SK-N-SH (cell line): ENCODE measurements at regions not wholly inside any gene's neighbourhood (a gene's known extent, or its start where the extent isn't known, plus 50 kb on each side); places are given as distances from the start of the nearest gene placed in this dataset.

Experiments
- CTCF ChIA-PET: fragments of 300-600, 350-600 bp; formaldehyde crosslinking; extraction: SDS; loops from one replicate; lab custom pipeline; 2021; lab: Yijun Ruan, JAX
- POLR2A ChIA-PET: fragments of 350-600 bp; sonication (Branson Sonifier 250); formaldehyde crosslinking; extraction: SDS; loops from one replicate; lab custom pipeline; 2020; ENCODE audit warnings: antibody characterized with exemption, inconsistent platforms; lab: Yijun Ruan, JAX
- DNase-seq: peaks from one replicate; pipeline ENCODE4 v3.0.0; 2012
- H2AFZ ChIP-seq: fragments of 200-600 bp; sonication (generic); 2 replicates; pipeline ENCODE4 v1.8.1; 2016; ENCODE audit warnings: antibody characterized with exemption, mild to moderate bottlenecking, low read depth
- H3F3A ChIP-seq: fragments of 200-600 bp; sonication (generic); replicated peaks from 2 replicates; pipeline ENCODE3; 2016; ENCODE audit warnings: antibody characterized with exemption, mild to moderate bottlenecking; ENCODE audit not compliant: insufficient read depth
- H3K27ac ChIP-seq, 2 experiments: fragments of 200-500 bp in 1 of 2; fragments of 200-600 bp in 1 of 2; sonication (Bioruptor generic) in 1 of 2; sonication (generic), shearing (Covaris generic) in 1 of 2; 2 replicates each; pipeline versions ENCODE4 v1.5.1 to v1.6.1; 2014 to 2016; ENCODE audit warnings: low read depth in 2 of 2, inconsistent platforms in 1 of 2, low read length in 1 of 2, mild to moderate bottlenecking in 1 of 2, mixed read lengths in 1 of 2
- H3K27me3 ChIP-seq: fragments of 200-600 bp; sonication (generic), shearing (Covaris generic); 2 replicates; pipeline ENCODE4 v1.6.1; 2016; ENCODE audit warnings: mixed run types; ENCODE audit not compliant: insufficient read depth
- H3K36me3 ChIP-seq, 2 experiments: fragments of 200-500 bp in 1 of 2; fragments of 200-600 bp in 1 of 2; sonication (Bioruptor generic) in 1 of 2; sonication (generic) in 1 of 2; replicated peaks in 1 of 2; 2 replicates each; pipeline versions ENCODE3 to v1.5.1; 2014 to 2016; ENCODE audit warnings: low read length in 1 of 2, mild to moderate bottlenecking in 1 of 2; ENCODE audit not compliant: insufficient read depth in 2 of 2, control insufficient read depth in 1 of 2
- H3K4me1 ChIP-seq, 2 experiments: fragments of 200-500 bp in 1 of 2; fragments of 200-600 bp in 1 of 2; sonication (Bioruptor generic) in 1 of 2; sonication (generic), shearing (Covaris generic) in 1 of 2; 2 replicates each; pipeline versions ENCODE4 v1.5.1 to v1.6.1; 2014 to 2016; ENCODE audit warnings: low read depth in 1 of 2, low read length in 1 of 2, mixed run types in 1 of 2; ENCODE audit not compliant: insufficient read depth in 2 of 2, control insufficient read depth in 1 of 2
- H3K4me2 ChIP-seq: fragments of 200-600 bp; sonication (generic), shearing (Covaris generic); 2 replicates; pipeline ENCODE4 v1.6.1; 2017; ENCODE audit warnings: mixed run types
- H3K4me3 ChIP-seq, 2 experiments: fragments of 200-500 bp in 1 of 2; fragments of 200-600 bp in 1 of 2; sonication (Bioruptor generic) in 1 of 2; sonication (generic), shearing (Covaris generic) in 1 of 2; 2 replicates each; pipeline versions ENCODE4 v1.5.1 to v1.8.1; 2014 to 2016; ENCODE audit warnings: low read depth in 2 of 2, inconsistent platforms in 1 of 2, low read length in 1 of 2, mild to moderate bottlenecking in 1 of 2, mixed read lengths in 1 of 2, moderate library complexity in 1 of 2
- H3K79me2 ChIP-seq: fragments of 200-600 bp; sonication (generic); 2 replicates; pipeline ENCODE4 v1.8.1; 2017; ENCODE audit warnings: mild to moderate bottlenecking; ENCODE audit not compliant: insufficient read depth
- H3K9ac ChIP-seq: fragments of 200-600 bp; sonication (generic); 2 replicates; pipeline ENCODE4 v1.6.1; 2017; ENCODE audit warnings: mixed run types
- H3K9me2 ChIP-seq: fragments of 200-600 bp; sonication (generic); 2 replicates; pipeline ENCODE4 v1.6.1; 2017; ENCODE audit warnings: mixed run types
- H3K9me3 ChIP-seq: fragments of 200-600 bp; sonication (generic); 2 replicates; pipeline ENCODE4 v1.6.1; 2017; ENCODE audit warnings: mixed run types, mild to moderate bottlenecking, moderate library complexity
- H4K20me1 ChIP-seq: fragments of 200-600 bp; sonication (generic); 2 replicates; pipeline ENCODE4 v1.6.1; 2017; ENCODE audit warnings: mild to moderate bottlenecking, mixed run types; ENCODE audit not compliant: insufficient read depth
- CHD2 ChIP-seq: fragments of 150-350 bp; IDR thresholded peaks from 2 replicates; pipeline ENCODE4 v1.6.1; 2018; ENCODE audit warnings: low read length; ENCODE audit not compliant: partially characterized antibody
- ELF1 ChIP-seq: IDR thresholded peaks from 2 replicates; pipeline ENCODE4 v1.4.0; 2012
- FOSL2 ChIP-seq: IDR thresholded peaks from 2 replicates; pipeline ENCODE4 v1.4.0; 2012; ENCODE audit warnings: low read depth, mild to moderate bottlenecking, moderate library complexity, borderline replicate concordance
- GABPA ChIP-seq: IDR thresholded peaks from 2 replicates; pipeline ENCODE4 v1.4.0; 2012; ENCODE audit warnings: low read depth, mild to moderate bottlenecking
- JUND ChIP-seq: IDR thresholded peaks from 2 replicates; pipeline ENCODE4 v1.4.0; 2012
- MXI1 ChIP-seq: IDR thresholded peaks from 2 replicates; pipeline ENCODE4 v1.6.1; 2012; ENCODE audit warnings: mild to moderate bottlenecking, low read depth, low read length, improper control_type of control experiment
- POLR2AphosphoS5 ChIP-seq: IDR thresholded peaks from 2 replicates; pipeline ENCODE4 v1.6.1; 2012; ENCODE audit warnings: low read depth, low read length
- RAD21 ChIP-seq: IDR thresholded peaks from 2 replicates; pipeline ENCODE4 v1.6.1; 2012; ENCODE audit warnings: mild to moderate bottlenecking, low read length
- RXRA ChIP-seq: IDR thresholded peaks from 2 replicates; pipeline ENCODE4 v1.4.0; 2012; ENCODE audit warnings: low read depth, mild to moderate bottlenecking, borderline replicate concordance
- SIN3A ChIP-seq: IDR thresholded peaks from 2 replicates; pipeline ENCODE4 v1.6.1; 2012; ENCODE audit warnings: low read depth, mild to moderate bottlenecking, low read length, moderate library complexity, borderline replicate concordance
- SMC3 ChIP-seq: IDR thresholded peaks from 2 replicates; pipeline ENCODE4 v1.6.1; 2012; ENCODE audit warnings: low read depth, low read length, improper control_type of control experiment
- TCF12 ChIP-seq: IDR thresholded peaks from 2 replicates; pipeline ENCODE4 v1.4.0; 2012
- WGBS: methylation state at CpG from one replicate; pipeline ENCODE4 v1.1.6; 2017; ENCODE audit warnings: low lambda C conversion rate; 5-methylcytosine and 5-hydroxymethylcytosine counted together
- TF ChIP-seq, protein P1 (sequence below): fragments of 150-350 bp; IDR thresholded peaks from 2 replicates; pipeline ENCODE4 v1.6.1; 2016; ENCODE audit warnings: mild to moderate bottlenecking, low read depth, low read length
- TF ChIP-seq, protein P2 (sequence below): IDR thresholded peaks from 2 replicates; pipeline ENCODE4 v1.6.1; 2012; ENCODE audit warnings: mild to moderate bottlenecking, low read depth, low read length, moderate library complexity
- TF ChIP-seq, protein P3 (sequence below): fragments of 150-350 bp; IDR thresholded peaks from 2 replicates; pipeline ENCODE4 v1.6.1; 2017; ENCODE audit warnings: antibody characterized with exemption, low read length, low read depth, borderline replicate concordance
- TF ChIP-seq, protein P4 (sequence below): IDR thresholded peaks from 2 replicates; pipeline ENCODE4 v1.4.0; 2012; ENCODE audit warnings: low read depth
- TF ChIP-seq, protein P5 (sequence below): IDR thresholded peaks from 2 replicates; pipeline ENCODE4 v1.4.0; 2012; ENCODE audit warnings: low read depth, borderline replicate concordance

DNA sequence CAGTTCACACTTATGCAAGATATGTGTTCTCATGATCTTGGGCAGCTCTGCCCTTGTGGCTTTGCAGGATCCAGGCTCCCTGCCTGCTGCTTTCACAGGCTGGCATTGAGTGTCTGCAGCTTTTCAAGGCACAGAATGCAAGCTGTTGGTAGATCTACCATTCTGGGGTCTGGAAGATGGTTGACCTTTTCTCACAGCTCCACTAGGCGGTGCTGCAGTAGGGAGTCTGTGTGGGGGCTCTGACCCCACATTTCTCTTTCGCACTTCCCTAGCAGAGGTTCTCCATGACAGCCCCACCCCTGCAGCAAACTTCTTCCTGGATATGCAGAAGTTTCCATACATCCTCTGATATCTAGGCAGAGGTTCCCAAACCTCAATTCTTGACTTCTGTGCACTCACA, 500.5 kb downstream of the BRINP3 start:
- CTCF ChIA-PET: no interaction called here
- Histone ChIP-seq H3K9me2 (no peaks in the 10 kb centered on the region), H3K4me1 (no peaks in the 10 kb centered on the region), H3K27me3 (no peaks in the 10 kb centered on the region), H3K27ac (no peak overlapping the region), H3F3A (no peaks in the 10 kb centered on the region), H3K9me3 (no peaks in the 10 kb centered on the region; the same call in 1 of the 2 replicates), H2AFZ (no peak overlapping the region), H3K9ac (no peak overlapping the region), H3K4me2 (no peak overlapping the region), H4K20me1 (no peaks in the 10 kb centered on the region), H3K36me3 (no peaks in the 10 kb centered on the region), H3K79me2 (no peaks in the 10 kb centered on the region), H3K4me3 (no peak overlapping the region)
- POLR2A ChIA-PET: no interaction called here
- 75% methylated on average over 2 of the region's 2 CpGs for WGBS
- DNase-seq: no peak
- TF ChIP-seq JUND (no peak), ELF1 (no peak), CHD2 (no peak), GABPA (no peak), SMC3 (no peak), RAD21 (no peak), RXRA (no peak), MXI1 (no peak), TCF12 (no peak), SIN3A (no peak), FOSL2 (no peak), POLR2AphosphoS5 (no peak)
- TF ChIP-seq, protein P1, sequence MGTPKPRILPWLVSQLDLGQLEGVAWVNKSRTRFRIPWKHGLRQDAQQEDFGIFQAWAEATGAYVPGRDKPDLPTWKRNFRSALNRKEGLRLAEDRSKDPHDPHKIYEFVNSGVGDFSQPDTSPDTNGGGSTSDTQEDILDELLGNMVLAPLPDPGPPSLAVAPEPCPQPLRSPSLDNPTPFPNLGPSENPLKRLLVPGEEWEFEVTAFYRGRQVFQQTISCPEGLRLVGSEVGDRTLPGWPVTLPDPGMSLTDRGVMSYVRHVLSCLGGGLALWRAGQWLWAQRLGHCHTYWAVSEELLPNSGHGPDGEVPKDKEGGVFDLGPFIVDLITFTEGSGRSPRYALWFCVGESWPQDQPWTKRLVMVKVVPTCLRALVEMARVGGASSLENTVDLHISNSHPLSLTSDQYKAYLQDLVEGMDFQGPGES: no peak
- TF ChIP-seq, protein P2, sequence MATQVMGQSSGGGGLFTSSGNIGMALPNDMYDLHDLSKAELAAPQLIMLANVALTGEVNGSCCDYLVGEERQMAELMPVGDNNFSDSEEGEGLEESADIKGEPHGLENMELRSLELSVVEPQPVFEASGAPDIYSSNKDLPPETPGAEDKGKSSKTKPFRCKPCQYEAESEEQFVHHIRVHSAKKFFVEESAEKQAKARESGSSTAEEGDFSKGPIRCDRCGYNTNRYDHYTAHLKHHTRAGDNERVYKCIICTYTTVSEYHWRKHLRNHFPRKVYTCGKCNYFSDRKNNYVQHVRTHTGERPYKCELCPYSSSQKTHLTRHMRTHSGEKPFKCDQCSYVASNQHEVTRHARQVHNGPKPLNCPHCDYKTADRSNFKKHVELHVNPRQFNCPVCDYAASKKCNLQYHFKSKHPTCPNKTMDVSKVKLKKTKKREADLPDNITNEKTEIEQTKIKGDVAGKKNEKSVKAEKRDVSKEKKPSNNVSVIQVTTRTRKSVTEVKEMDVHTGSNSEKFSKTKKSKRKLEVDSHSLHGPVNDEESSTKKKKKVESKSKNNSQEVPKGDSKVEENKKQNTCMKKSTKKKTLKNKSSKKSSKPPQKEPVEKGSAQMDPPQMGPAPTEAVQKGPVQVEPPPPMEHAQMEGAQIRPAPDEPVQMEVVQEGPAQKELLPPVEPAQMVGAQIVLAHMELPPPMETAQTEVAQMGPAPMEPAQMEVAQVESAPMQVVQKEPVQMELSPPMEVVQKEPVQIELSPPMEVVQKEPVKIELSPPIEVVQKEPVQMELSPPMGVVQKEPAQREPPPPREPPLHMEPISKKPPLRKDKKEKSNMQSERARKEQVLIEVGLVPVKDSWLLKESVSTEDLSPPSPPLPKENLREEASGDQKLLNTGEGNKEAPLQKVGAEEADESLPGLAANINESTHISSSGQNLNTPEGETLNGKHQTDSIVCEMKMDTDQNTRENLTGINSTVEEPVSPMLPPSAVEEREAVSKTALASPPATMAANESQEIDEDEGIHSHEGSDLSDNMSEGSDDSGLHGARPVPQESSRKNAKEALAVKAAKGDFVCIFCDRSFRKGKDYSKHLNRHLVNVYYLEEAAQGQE: no peak
- TF ChIP-seq, protein P3, sequence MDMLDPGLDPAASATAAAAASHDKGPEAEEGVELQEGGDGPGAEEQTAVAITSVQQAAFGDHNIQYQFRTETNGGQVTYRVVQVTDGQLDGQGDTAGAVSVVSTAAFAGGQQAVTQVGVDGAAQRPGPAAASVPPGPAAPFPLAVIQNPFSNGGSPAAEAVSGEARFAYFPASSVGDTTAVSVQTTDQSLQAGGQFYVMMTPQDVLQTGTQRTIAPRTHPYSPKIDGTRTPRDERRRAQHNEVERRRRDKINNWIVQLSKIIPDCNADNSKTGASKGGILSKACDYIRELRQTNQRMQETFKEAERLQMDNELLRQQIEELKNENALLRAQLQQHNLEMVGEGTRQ: no peak
- TF ChIP-seq, protein P4, sequence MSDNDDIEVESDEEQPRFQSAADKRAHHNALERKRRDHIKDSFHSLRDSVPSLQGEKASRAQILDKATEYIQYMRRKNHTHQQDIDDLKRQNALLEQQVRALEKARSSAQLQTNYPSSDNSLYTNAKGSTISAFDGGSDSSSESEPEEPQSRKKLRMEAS: no peak
- TF ChIP-seq, protein P5, sequence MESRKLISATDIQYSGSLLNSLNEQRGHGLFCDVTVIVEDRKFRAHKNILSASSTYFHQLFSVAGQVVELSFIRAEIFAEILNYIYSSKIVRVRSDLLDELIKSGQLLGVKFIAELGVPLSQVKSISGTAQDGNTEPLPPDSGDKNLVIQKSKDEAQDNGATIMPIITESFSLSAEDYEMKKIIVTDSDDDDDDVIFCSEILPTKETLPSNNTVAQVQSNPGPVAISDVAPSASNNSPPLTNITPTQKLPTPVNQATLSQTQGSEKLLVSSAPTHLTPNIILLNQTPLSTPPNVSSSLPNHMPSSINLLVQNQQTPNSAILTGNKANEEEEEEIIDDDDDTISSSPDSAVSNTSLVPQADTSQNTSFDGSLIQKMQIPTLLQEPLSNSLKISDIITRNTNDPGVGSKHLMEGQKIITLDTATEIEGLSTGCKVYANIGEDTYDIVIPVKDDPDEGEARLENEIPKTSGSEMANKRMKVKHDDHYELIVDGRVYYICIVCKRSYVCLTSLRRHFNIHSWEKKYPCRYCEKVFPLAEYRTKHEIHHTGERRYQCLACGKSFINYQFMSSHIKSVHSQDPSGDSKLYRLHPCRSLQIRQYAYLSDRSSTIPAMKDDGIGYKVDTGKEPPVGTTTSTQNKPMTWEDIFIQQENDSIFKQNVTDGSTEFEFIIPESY: no peak
